Fibroblast of pulmonary artery (primary cell): ENCODE measurements at regions not wholly inside any gene's neighbourhood (a gene's known extent, or its start where the extent isn't known, plus 50 kb on each side); places are given as distances from the start of the nearest gene placed in this dataset.

Source experiments
- DNase-seq: peaks from one replicate; pipeline ENCODE4 v3.0.0-alpha.2; 2010; ENCODE audit warnings: low read depth
- H3K4me3 ChIP-seq: replicated peaks from 2 replicates; pipeline ENCODE4 v1.5.1; 2011; ENCODE audit warnings: low read depth, mild to moderate bottlenecking, control low read depth, low read length, moderate library complexity
- CTCF ChIP-seq: IDR thresholded peaks from 2 replicates; pipeline ENCODE4 v1.5.1; 2011; ENCODE audit warnings: mild to moderate bottlenecking, control low read depth, low read length, inconsistent platforms; ENCODE audit errors: missing control alignments

GRCh38 chr2:150846691-150847090 lies 359.2 kb upstream of the RND3 start:
- no peak overlapping the region for H3K4me3 ChIP-seq
- TF ChIP-seq CTCF, result no peak
- DNase-seq, result no peak

- no peak overlapping the region for H3K4me3 ChIP-seq
- TF ChIP-seq CTCF, result no peak
- DNase-seq, result no peak
These were observed 345.2 kb upstream of the RND3 start for GRCh38 chr2:150832686-150833085.

- no peak overlapping the region for H3K4me3 ChIP-seq
- TF ChIP-seq CTCF, result no peak
- DNase-seq, result no peak
These were observed 336.7 kb upstream of the RND3 start for GRCh38 chr2:150824118-150824517.

GRCh38 chr2:150817422-150817821 lies 330.0 kb upstream of the RND3 start:
- DNase-seq, result no peak
- no peak overlapping the region for H3K4me3 ChIP-seq
- TF ChIP-seq CTCF, result no peak

GRCh38 chr2:150812664-150813367 lies 325.3 kb upstream of the RND3 start:
- no peak overlapping the region for H3K4me3 ChIP-seq
- no peak for DNase-seq
- TF ChIP-seq CTCF, result no peak

GRCh38 chr2:150812066-150812465 lies 324.6 kb upstream of the RND3 start:
- DNase-seq, result no peak
- no peak for TF ChIP-seq CTCF
- H3K4me3 ChIP-seq, result no peak overlapping the region

- peak; percentile 41 for DNase-seq
- no peak for TF ChIP-seq CTCF
- no peak overlapping the region for H3K4me3 ChIP-seq
These were observed 323.9 kb upstream of the RND3 start for GRCh38 chr2:150811259-150811855.
